Right hindlimb (tissue), 1 donor: ENCODE measurements at regions not wholly inside any gene's neighbourhood (a gene's known extent, or its start where the extent isn't known, plus 50 kb on each side); places are given as distances from the start of the nearest gene placed in this dataset.

Experiments
- DNase-seq: peaks from one replicate; pipeline ENCODE4 v3.0.0-alpha.2; 2018

GRCh38 chr3:43206632-43207031 lies 79.7 kb upstream of the SNRK start:
- no peak for DNase-seq

GRCh38 chr3:43206105-43206504 lies 80.2 kb upstream of the SNRK start:
- no peak for DNase-seq

GRCh38 chr3:43203022-43203421 lies 83.3 kb upstream of the SNRK start:
- no peak for DNase-seq

- DNase-seq: no peak
Measured at GRCh38 chr3:43201581-43201980, 84.8 kb upstream of the SNRK start.

- DNase-seq: no peak
Measured at GRCh38 chr3:43199645-43200306, 86.6 kb upstream of the SNRK start.

GRCh38 chr3:43198791-43199644 lies 87.3 kb upstream of the SNRK start:
- no peak for DNase-seq

GRCh38 chr3:43198301-43198700 lies 88.0 kb upstream of the SNRK start:
- DNase-seq: no peak

- DNase-seq: no peak
Measured at GRCh38 chr3:43197181-43197580, 89.2 kb upstream of the SNRK start.

GRCh38 chr3:43196721-43197120 lies 89.6 kb upstream of the SNRK start:
- no peak for DNase-seq

GRCh38 chr3:43195115-43195498 lies 89.2 kb upstream of the POMGNT2 start:
- no peak for DNase-seq

GRCh38 chr3:43194490-43195114 lies 88.7 kb upstream of the POMGNT2 start:
- no peak for DNase-seq

GRCh38 chr3:43194069-43194468 lies 88.2 kb upstream of the POMGNT2 start:
- no peak for DNase-seq

GRCh38 chr3:43192028-43192427 lies 86.1 kb upstream of the POMGNT2 start:
- DNase-seq: no peak

- DNase-seq: no peak
Measured at GRCh38 chr3:43191116-43191515, 85.2 kb upstream of the POMGNT2 start.

- DNase-seq: no peak
Measured at GRCh38 chr3:43190670-43191069, 84.8 kb upstream of the POMGNT2 start.

- no peak for DNase-seq
Measured at GRCh38 chr3:43187836-43188479, 82.1 kb upstream of the POMGNT2 start.

- no peak for DNase-seq
Measured at GRCh38 chr3:43185983-43186314, 80.1 kb upstream of the POMGNT2 start.

GRCh38 chr3:43185274-43185982 lies 79.5 kb upstream of the POMGNT2 start:
- no peak for DNase-seq

GRCh38 chr3:43183456-43183855 lies 77.6 kb upstream of the POMGNT2 start:
- DNase-seq: no peak

- DNase-seq: no peak
Measured at GRCh38 chr3:43181202-43181821, 75.4 kb upstream of the POMGNT2 start.

GRCh38 chr3:43180694-43181093 lies 74.8 kb upstream of the POMGNT2 start:
- DNase-seq: no peak

- DNase-seq: no peak
Measured at GRCh38 chr3:43180027-43180426, 74.1 kb upstream of the POMGNT2 start.
